ENCODE measurements at regions not wholly inside any gene's neighbourhood (a gene's known extent, or its start where the extent isn't known, plus 50 kb on each side); places are given as distances from the start of the nearest gene placed in this dataset.

DNA sequence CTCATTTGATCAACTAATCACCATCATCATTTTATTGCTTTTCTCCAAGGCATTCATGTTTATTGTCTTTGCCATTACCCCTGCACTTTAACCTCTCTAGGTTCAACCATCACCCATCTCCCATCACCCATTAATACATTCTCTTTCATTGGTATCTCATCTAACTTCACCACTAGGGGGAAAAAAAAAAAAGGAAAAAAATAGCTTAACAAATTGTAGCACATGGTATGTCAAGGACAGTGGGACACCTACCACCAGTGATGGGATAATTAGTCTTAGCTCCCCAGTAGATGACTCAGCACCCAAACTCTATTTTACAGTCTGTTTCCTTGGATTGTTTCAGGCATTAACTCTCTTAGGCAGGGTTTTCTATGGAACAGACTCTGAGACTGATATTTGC, 1770.2 kb upstream of the MIR17HG start:
- Histone ChIP-seq H3K27ac (ENCODE audit: low read depth, low read length) (no peak overlapping the region), H4K20me1 (ENCODE audit: control insufficient read depth, insufficient read depth, low read depth, low read length) (no peaks in the 10 kb centered on the region), H3K79me2 (ENCODE audit: control insufficient read depth, low read length) (no peaks in the 10 kb centered on the region), H3K27me3 (ENCODE audit: control insufficient read depth, low read length) (no peaks in the 10 kb centered on the region), H3K4me2 (ENCODE audit: low read length) (no peak overlapping the region), H3K9me3 (ENCODE audit: control insufficient read depth, insufficient read depth, low read length) (no peaks in the 10 kb centered on the region), H3K4me1 (ENCODE audit: control insufficient read depth, low read length) (no peaks in the 10 kb centered on the region), H3F3A (ENCODE audit: control insufficient read depth, insufficient read depth) (no peaks in the 10 kb centered on the region), H3K9me2 (replicated peaks; ENCODE audit: control insufficient read depth, low read length) (no peaks in the 10 kb centered on the region), H3K4me3 (ENCODE audit: low read length) (no peak overlapping the region), H3K36me3 (ENCODE audit: control insufficient read depth, low read length) (no peaks in the 10 kb centered on the region)
- TF ChIP-seq EZH2phosphoT487 (IDR thresholded peaks at IDR 0.05; ENCODE audit: borderline replicate concordance, low read length): no peak
- TF ChIP-seq, protein P1, sequence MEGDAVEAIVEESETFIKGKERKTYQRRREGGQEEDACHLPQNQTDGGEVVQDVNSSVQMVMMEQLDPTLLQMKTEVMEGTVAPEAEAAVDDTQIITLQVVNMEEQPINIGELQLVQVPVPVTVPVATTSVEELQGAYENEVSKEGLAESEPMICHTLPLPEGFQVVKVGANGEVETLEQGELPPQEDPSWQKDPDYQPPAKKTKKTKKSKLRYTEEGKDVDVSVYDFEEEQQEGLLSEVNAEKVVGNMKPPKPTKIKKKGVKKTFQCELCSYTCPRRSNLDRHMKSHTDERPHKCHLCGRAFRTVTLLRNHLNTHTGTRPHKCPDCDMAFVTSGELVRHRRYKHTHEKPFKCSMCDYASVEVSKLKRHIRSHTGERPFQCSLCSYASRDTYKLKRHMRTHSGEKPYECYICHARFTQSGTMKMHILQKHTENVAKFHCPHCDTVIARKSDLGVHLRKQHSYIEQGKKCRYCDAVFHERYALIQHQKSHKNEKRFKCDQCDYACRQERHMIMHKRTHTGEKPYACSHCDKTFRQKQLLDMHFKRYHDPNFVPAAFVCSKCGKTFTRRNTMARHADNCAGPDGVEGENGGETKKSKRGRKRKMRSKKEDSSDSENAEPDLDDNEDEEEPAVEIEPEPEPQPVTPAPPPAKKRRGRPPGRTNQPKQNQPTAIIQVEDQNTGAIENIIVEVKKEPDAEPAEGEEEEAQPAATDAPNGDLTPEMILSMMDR (IDR thresholded peaks at IDR 0.05; ENCODE audit: low read depth, low read length, poor library complexity, severe bottlenecking): no peak

DNA sequence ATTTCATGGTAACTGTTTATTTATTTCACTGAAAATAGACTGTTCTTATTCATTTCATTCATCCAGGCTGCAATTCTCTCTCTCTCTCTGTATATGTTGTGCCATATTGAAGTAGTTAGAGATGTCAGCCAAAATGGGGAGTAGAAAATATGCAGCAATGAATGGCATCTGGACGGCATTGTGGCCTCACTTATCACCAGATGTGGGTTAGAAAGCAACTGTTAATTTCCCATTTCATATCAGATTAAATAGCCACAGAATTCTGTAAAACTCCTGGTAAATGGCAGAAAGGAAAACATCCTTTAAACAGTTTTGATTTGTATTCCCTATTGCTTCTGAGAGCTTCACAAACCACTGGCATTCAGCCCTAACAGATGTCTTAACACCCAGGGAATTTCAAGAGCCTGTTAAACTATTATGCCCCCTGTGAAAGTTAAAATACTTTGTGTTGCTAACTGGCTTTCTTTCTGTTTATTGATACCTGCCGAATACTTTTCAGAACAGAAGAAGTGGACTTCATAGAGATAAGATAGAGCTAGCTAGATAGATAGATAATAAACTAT, 1763.3 kb upstream of the MIR17HG start:
- H3K4me3 ChIP-seq (ENCODE audit: low read length): no peak overlapping the region
- no peaks in the 10 kb centered on the region for H3K79me2 ChIP-seq (ENCODE audit: control insufficient read depth, low read length)
- H3K9me2 ChIP-seq (replicated peaks; ENCODE audit: control insufficient read depth, low read length): no peaks in the 10 kb centered on the region
- H3K9me3 ChIP-seq (ENCODE audit: control insufficient read depth, insufficient read depth, low read length): no peaks in the 10 kb centered on the region
- no peak overlapping the region for H3K27ac ChIP-seq (ENCODE audit: low read depth, low read length)
- H3K4me1 ChIP-seq (ENCODE audit: control insufficient read depth, low read length): no peaks in the 10 kb centered on the region
- TF ChIP-seq, protein P1 (IDR thresholded peaks at IDR 0.05; ENCODE audit: low read depth, low read length, poor library complexity, severe bottlenecking): no peak
- no peak for TF ChIP-seq EZH2phosphoT487 (IDR thresholded peaks at IDR 0.05; ENCODE audit: borderline replicate concordance, low read length)
- H3K27me3 ChIP-seq (ENCODE audit: control insufficient read depth, low read length): no peaks in the 10 kb centered on the region
- H4K20me1 ChIP-seq (ENCODE audit: control insufficient read depth, insufficient read depth, low read depth, low read length): no peaks in the 10 kb centered on the region
- H3F3A ChIP-seq (ENCODE audit: control insufficient read depth, insufficient read depth): no peaks in the 10 kb centered on the region
- H3K36me3 ChIP-seq (ENCODE audit: control insufficient read depth, low read length): no peaks in the 10 kb centered on the region
- no peak overlapping the region for H3K4me2 ChIP-seq (ENCODE audit: low read length)

DNA sequence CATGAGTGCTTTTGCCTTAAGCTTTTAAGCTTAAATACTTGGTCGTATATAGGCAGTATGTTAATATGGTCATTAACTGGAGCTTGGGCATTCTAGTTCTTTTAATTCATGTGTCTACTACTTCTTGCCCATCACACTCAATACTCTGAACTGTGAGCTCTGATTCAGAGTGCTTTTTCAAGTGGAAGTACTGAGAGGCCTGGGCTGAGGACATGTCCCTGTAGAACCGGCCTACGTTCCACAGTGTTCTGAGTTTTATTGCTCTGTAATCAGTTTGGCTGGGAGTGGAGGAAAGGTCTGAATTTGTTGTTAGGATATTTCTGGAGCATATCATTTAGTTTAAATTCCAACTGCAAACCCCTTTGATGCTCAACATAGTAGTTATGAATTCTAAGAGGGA, 1744.8 kb upstream of the MIR17HG start:
- Histone ChIP-seq H3K4me3 (ENCODE audit: low read length) (no peak overlapping the region), H3K36me3 (ENCODE audit: control insufficient read depth, low read length) (no peaks in the 10 kb centered on the region), H3K27ac (ENCODE audit: low read depth, low read length) (no peak overlapping the region), H3K4me1 (ENCODE audit: control insufficient read depth, low read length) (no peaks in the 10 kb centered on the region), H3K79me2 (ENCODE audit: control insufficient read depth, low read length) (no peaks in the 10 kb centered on the region), H3K9me2 (replicated peaks; ENCODE audit: control insufficient read depth, low read length) (no peaks in the 10 kb centered on the region), H4K20me1 (ENCODE audit: control insufficient read depth, insufficient read depth, low read depth, low read length) (no peaks in the 10 kb centered on the region), H3K27me3 (ENCODE audit: control insufficient read depth, low read length) (no peaks in the 10 kb centered on the region), H3K9me3 (ENCODE audit: control insufficient read depth, insufficient read depth, low read length) (no peaks in the 10 kb centered on the region), H3K4me2 (ENCODE audit: low read length) (no peak overlapping the region), H3F3A (ENCODE audit: control insufficient read depth, insufficient read depth) (no peaks in the 10 kb centered on the region)
- no peak for TF ChIP-seq EZH2phosphoT487 (IDR thresholded peaks at IDR 0.05; ENCODE audit: borderline replicate concordance, low read length)
- TF ChIP-seq, protein P1 (IDR thresholded peaks at IDR 0.05; ENCODE audit: low read depth, low read length, poor library complexity, severe bottlenecking): no peak
